DND-41 (cell line): ENCODE measurements at regions not wholly inside any gene's neighbourhood (a gene's known extent, or its start where the extent isn't known, plus 50 kb on each side); places are given as distances from the start of the nearest gene placed in this dataset.
A peak's percentile ranks its signal among the peaks of the same experiment; 100 is the strongest.

ENCODE experiments used
- ATAC-seq: fragments of 200-7000 bp; cut with Tn5 transposase; 3 replicates; pipeline ENCODE4 v1.9.1; 2021; ENCODE audit warnings: low read depth; ENCODE audit not compliant: insufficient read depth
- DNase-seq: peaks from one replicate; pipeline ENCODE4 v3.0.0-alpha.2; 2020
- H2AFZ ChIP-seq: 2 replicates; pipeline ENCODE4 v1.6.0; 2012; ENCODE audit warnings: low read depth, low read length
- H3K27ac ChIP-seq: 2 replicates; pipeline ENCODE4 v1.5.1; 2012; ENCODE audit warnings: low read length, inconsistent platforms
- H3K27me3 ChIP-seq: fragments of 200-600 bp; sonication (generic); 2 replicates; pipeline ENCODE4 v1.6.0; 2012; ENCODE audit warnings: low read length, mild to moderate bottlenecking, inconsistent platforms; ENCODE audit not compliant: insufficient read depth, poor library complexity
- H3K36me3 ChIP-seq: 2 replicates; pipeline ENCODE4 v1.5.1; 2012; ENCODE audit warnings: low read length, inconsistent platforms; ENCODE audit not compliant: insufficient read depth
- H3K4me1 ChIP-seq: 2 replicates; pipeline ENCODE4 v1.5.1; 2012; ENCODE audit warnings: mild to moderate bottlenecking, low read length; ENCODE audit not compliant: insufficient read depth
- H3K4me2 ChIP-seq: 2 replicates; pipeline ENCODE4 v1.6.0; 2012; ENCODE audit warnings: mild to moderate bottlenecking, moderate library complexity, low read length, inconsistent platforms; ENCODE audit not compliant: insufficient read depth
- H3K4me3 ChIP-seq, 2 experiments: fragments of 200-600 bp in 1 of 2; shearing (Covaris generic) in 1 of 2; 2 replicates each; pipeline ENCODE4 v1.5.1; 2012 to 2016; ENCODE audit warnings: inconsistent platforms in 2 of 2, low read length in 2 of 2, mild to moderate bottlenecking in 2 of 2, low read depth in 1 of 2, moderate library complexity in 1 of 2
- H3K79me2 ChIP-seq: 2 replicates; pipeline ENCODE4 v1.6.0; 2012; ENCODE audit warnings: low read length, inconsistent platforms; ENCODE audit not compliant: insufficient read depth
- H3K9ac ChIP-seq: 2 replicates; pipeline ENCODE4 v1.6.0; 2012; ENCODE audit warnings: low read depth, mild to moderate bottlenecking, inconsistent platforms, low read length, moderate library complexity
- H3K9me3 ChIP-seq: 2 replicates; pipeline ENCODE4 v1.5.1; 2012; ENCODE audit warnings: low read length, moderate library complexity, mild to moderate bottlenecking, inconsistent platforms; ENCODE audit not compliant: insufficient read depth, severe bottlenecking
- H4K20me1 ChIP-seq: 2 replicates; pipeline ENCODE4 v1.6.0; 2012; ENCODE audit warnings: low read length; ENCODE audit not compliant: insufficient read depth
- EZH2 ChIP-seq: IDR thresholded peaks from 3 replicates; pipeline ENCODE4 v1.6.1; 2012; ENCODE audit warnings: borderline replicate concordance, low read depth, mild to moderate bottlenecking, moderate library complexity, low read length, inconsistent platforms; ENCODE audit not compliant: severe bottlenecking
- TF ChIP-seq, protein P1 (sequence below): IDR thresholded peaks from 2 replicates; pipeline ENCODE4 v1.5.1; 2012; ENCODE audit warnings: borderline replicate concordance, low read length, moderate library complexity, mild to moderate bottlenecking; ENCODE audit not compliant: poor library complexity, severe bottlenecking; ENCODE audit errors: extremely low read depth

DNA sequence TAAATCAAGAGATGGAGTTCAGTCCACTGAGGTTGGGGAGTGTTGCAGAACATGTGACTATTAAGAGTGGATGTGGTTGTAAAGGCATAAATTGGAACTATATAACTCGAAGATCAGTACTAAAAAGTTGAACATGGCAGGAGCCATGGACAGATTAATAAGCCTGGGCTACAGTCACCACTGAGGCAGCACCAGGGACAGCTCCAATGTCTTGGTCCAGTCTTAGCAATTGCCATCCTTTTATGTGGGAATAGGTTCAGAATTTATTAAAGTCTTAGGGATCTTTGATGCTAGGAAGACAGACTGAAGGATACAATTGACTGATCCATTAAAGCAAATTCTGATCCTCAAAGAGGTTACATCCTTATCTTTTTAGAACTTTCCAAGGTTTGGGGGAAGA lies 156.6 kb downstream of the ADRA2A start:
- TF ChIP-seq, protein P1, sequence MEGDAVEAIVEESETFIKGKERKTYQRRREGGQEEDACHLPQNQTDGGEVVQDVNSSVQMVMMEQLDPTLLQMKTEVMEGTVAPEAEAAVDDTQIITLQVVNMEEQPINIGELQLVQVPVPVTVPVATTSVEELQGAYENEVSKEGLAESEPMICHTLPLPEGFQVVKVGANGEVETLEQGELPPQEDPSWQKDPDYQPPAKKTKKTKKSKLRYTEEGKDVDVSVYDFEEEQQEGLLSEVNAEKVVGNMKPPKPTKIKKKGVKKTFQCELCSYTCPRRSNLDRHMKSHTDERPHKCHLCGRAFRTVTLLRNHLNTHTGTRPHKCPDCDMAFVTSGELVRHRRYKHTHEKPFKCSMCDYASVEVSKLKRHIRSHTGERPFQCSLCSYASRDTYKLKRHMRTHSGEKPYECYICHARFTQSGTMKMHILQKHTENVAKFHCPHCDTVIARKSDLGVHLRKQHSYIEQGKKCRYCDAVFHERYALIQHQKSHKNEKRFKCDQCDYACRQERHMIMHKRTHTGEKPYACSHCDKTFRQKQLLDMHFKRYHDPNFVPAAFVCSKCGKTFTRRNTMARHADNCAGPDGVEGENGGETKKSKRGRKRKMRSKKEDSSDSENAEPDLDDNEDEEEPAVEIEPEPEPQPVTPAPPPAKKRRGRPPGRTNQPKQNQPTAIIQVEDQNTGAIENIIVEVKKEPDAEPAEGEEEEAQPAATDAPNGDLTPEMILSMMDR = no peak
- TF ChIP-seq EZH2 = no peak
- Histone ChIP-seq H3K79me2 (no peaks in the 10 kb centered on the region), H3K4me3 (no peak overlapping the region), H3K27ac (no peak overlapping the region), H3K4me2 (no peak overlapping the region), H3K27me3 (no peaks in the 10 kb centered on the region), H3K36me3 (no peaks in the 10 kb centered on the region), H3K4me1 (no peaks in the 10 kb centered on the region), H4K20me1 (no peaks in the 10 kb centered on the region), H2AFZ (no peak overlapping the region), H3K9me3 (no peaks in the 10 kb centered on the region), H3K9ac (no peak overlapping the region)
- DNase-seq = peak; percentile 16
- ATAC-seq = no peak

DNA sequence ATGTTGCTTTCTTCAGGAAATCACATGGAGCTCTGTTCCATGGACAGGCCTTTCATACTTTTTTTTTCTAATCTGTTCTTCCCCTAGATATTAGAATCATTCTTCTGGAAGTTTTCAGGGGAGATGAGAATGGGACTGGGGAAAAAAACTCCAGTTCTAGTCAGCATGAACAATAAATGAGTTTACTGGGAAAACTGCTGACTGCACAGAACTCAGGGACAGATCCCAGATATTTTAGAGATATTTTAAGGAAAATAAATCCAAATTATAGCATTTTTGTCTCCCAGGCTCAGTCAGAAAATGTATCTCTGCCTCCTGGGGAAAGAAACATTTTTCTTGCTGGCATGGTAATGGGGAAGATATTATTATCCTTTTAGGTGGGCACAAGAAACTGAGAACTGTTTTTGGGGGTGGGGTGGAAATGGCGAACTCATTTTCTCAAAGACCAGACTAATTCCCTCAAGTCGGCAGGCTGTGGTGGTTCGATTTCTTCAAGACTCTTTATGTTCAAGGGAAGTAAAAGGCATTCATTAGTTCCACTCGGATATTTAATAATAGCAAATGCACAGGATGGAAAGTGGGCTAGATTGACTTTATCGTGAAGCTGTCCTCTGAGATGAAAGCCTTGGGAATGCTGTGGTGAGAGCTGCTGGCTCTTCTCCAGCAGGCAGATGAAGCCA lies 157.5 kb downstream of the ADRA2A start:
- TF ChIP-seq, protein P1 = no peak
- TF ChIP-seq EZH2 = no peak

DNA sequence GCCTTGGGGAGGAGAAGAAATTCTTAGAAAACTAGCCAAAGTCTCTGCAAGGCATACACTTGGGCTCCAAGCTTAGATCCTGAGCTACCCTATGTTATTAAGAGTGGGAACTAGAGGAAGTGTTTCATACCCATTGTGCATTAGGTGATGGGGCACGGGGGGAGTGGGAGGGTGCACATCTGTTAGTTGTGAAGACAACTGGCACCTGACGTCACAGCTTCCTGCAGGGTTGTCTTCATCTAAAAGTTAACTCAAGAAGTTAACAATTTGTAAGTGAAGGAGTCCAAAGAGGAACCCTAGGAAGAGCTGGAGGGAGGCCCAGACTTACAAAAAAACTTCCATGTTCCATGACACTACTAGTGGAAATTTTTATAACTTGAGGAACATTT lies 158.1 kb downstream of the ADRA2A start:
- Histone ChIP-seq H4K20me1 (no peaks in the 10 kb centered on the region), H3K36me3 (no peaks in the 10 kb centered on the region), H3K27me3 (no peaks in the 10 kb centered on the region), H3K79me2 (no peaks in the 10 kb centered on the region), H3K27ac (no peak overlapping the region), H3K4me2 (no peak overlapping the region), H2AFZ (no peak overlapping the region), H3K4me3 (no peak overlapping the region), H3K9me3 (no peaks in the 10 kb centered on the region), H3K4me1 (no peaks in the 10 kb centered on the region), H3K9ac (no peak overlapping the region)
- TF ChIP-seq, protein P1 = no peak
- TF ChIP-seq EZH2 = no peak
- DNase-seq (no peak), ATAC-seq (no peak)

More for the DNA sequence above, 157.5 kb downstream of the ADRA2A start:
- Histone ChIP-seq H4K20me1 (no peaks in the 10 kb centered on the region), H3K9ac (no peak overlapping the region), H3K27me3 (no peaks in the 10 kb centered on the region), H3K27ac (no peak overlapping the region), H3K79me2 (no peaks in the 10 kb centered on the region), H3K4me1 (no peaks in the 10 kb centered on the region), H3K4me2 (no peak overlapping the region), H3K4me3 (no peak overlapping the region), H3K36me3 (no peaks in the 10 kb centered on the region), H3K9me3 (no peaks in the 10 kb centered on the region), H2AFZ (no peak overlapping the region)
- DNase-seq (no peak), ATAC-seq (no peak)

DNA sequence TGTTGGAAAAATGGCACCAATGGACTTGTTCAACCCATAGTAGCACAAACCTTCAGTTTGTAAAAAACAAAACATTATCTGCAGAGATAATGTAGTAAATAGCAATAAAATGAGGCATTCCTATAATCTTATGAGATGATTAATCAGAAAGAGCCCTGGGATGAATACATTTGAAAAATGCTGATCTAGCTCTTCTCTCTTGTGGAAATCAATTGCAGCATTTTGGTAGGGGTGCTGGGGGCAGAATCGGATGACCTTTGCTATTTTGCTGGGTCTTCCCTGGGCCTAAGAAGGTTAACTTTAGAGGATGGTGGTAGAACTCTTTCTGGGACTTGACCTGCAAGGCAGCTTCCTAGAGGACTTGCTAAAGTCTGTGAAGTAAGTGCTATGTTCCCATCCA lies 163.5 kb downstream of the ADRA2A start:
- H3K27ac ChIP-seq = no peak overlapping the region
- H4K20me1 ChIP-seq = no peaks in the 10 kb centered on the region
- ATAC-seq = no peak
- H3K4me3 ChIP-seq = no peak overlapping the region
- H3K4me1 ChIP-seq = no peaks in the 10 kb centered on the region
- no peak for DNase-seq
- H3K9ac ChIP-seq = no peak overlapping the region
- H3K27me3 ChIP-seq = no peaks in the 10 kb centered on the region
- H3K9me3 ChIP-seq = no peaks in the 10 kb centered on the region
- H3K36me3 ChIP-seq = no peaks in the 10 kb centered on the region
- no peak for TF ChIP-seq EZH2
- TF ChIP-seq, protein P1 = no peak
- no peaks in the 10 kb centered on the region for H3K79me2 ChIP-seq
- H3K4me2 ChIP-seq = no peak overlapping the region
- H2AFZ ChIP-seq = no peak overlapping the region
